ENCODE measurements at regions not wholly inside any gene's neighbourhood (a gene's known extent, or its start where the extent isn't known, plus 50 kb on each side); places are given as distances from the start of the nearest gene placed in this dataset.

- DNase-seq (ENCODE audit: insufficient read length, low spot score, missing footprints): peak; percentile 80
- H3K36me3 ChIP-seq (ENCODE audit: insufficient read depth, low read length): no peaks in the 10 kb centered on the region
- no peaks in the 10 kb centered on the region for H3K9me3 ChIP-seq (ENCODE audit: low read depth, low read length)
- H2AFZ ChIP-seq (ENCODE audit: low read length): no peak overlapping the region
- H3K27me3 ChIP-seq (ENCODE audit: insufficient read depth, low read length): no peaks in the 10 kb centered on the region
- H4K20me1 ChIP-seq (ENCODE audit: insufficient read depth, low read length): no peaks in the 10 kb centered on the region
- TF ChIP-seq CTCF (IDR thresholded peaks at IDR 0.05; ENCODE audit: extremely low read depth, low read depth, low read length): no peak
- no peak overlapping the region for H3K4me2 ChIP-seq (ENCODE audit: insufficient read depth, low read length)
- H3K79me2 ChIP-seq (ENCODE audit: insufficient read depth, low read length): no peaks in the 10 kb centered on the region
- H3K4me3 ChIP-seq (ENCODE audit: insufficient read depth, low read length): no peak overlapping the region
- peaks cover 9% of the 10 kb centered on the region for H3K4me1 ChIP-seq (ENCODE audit: insufficient read depth, low read length)
- peak overlapping the region; percentile 60 for H3K27ac ChIP-seq (ENCODE audit: low read depth, low read length)
These were observed 94.7 kb upstream of the NEIL3 start for GRCh38 chr4:177214935-177215334.

- H2AFZ ChIP-seq (ENCODE audit: low read length): no peak overlapping the region
- no peaks in the 10 kb centered on the region for H3K9me3 ChIP-seq (ENCODE audit: low read depth, low read length)
- H3K4me3 ChIP-seq (ENCODE audit: insufficient read depth, low read length): no peak overlapping the region
- H3K4me2 ChIP-seq (ENCODE audit: insufficient read depth, low read length): no peak overlapping the region
- no peaks in the 10 kb centered on the region for H3K79me2 ChIP-seq (ENCODE audit: insufficient read depth, low read length)
- H3K4me1 ChIP-seq (ENCODE audit: insufficient read depth, low read length): peaks cover 4% of the 10 kb centered on the region
- H4K20me1 ChIP-seq (ENCODE audit: insufficient read depth, low read length): no peaks in the 10 kb centered on the region
- H3K27ac ChIP-seq (ENCODE audit: low read depth, low read length): no peak overlapping the region
- H3K27me3 ChIP-seq (ENCODE audit: insufficient read depth, low read length): no peaks in the 10 kb centered on the region
- DNase-seq (ENCODE audit: insufficient read length, low spot score, missing footprints): no peak
- no peaks in the 10 kb centered on the region for H3K36me3 ChIP-seq (ENCODE audit: insufficient read depth, low read length)
- TF ChIP-seq CTCF (IDR thresholded peaks at IDR 0.05; ENCODE audit: extremely low read depth, low read depth, low read length): no peak
These were observed 89.3 kb upstream of the NEIL3 start for GRCh38 chr4:177220376-177220775.

- Histone ChIP-seq H4K20me1 (ENCODE audit: insufficient read depth, low read length) (no peaks in the 10 kb centered on the region), H3K4me3 (ENCODE audit: insufficient read depth, low read length) (no peak overlapping the region), H2AFZ (ENCODE audit: low read length) (peak overlapping the region; percentile 10), H3K36me3 (ENCODE audit: insufficient read depth, low read length) (no peaks in the 10 kb centered on the region), H3K4me1 (ENCODE audit: insufficient read depth, low read length) (no peaks in the 10 kb centered on the region), H3K9me3 (ENCODE audit: low read depth, low read length) (no peaks in the 10 kb centered on the region), H3K4me2 (ENCODE audit: insufficient read depth, low read length) (no peak overlapping the region), H3K27me3 (ENCODE audit: insufficient read depth, low read length) (no peaks in the 10 kb centered on the region), H3K27ac (ENCODE audit: low read depth, low read length) (no peak overlapping the region), H3K79me2 (ENCODE audit: insufficient read depth, low read length) (no peaks in the 10 kb centered on the region)
- TF ChIP-seq CTCF (IDR thresholded peaks at IDR 0.05; ENCODE audit: extremely low read depth, low read depth, low read length): no peak
- DNase-seq (ENCODE audit: insufficient read length, low spot score, missing footprints): no peak
These were observed 86.9 kb upstream of the NEIL3 start for GRCh38 chr4:177222781-177223180.

- Histone ChIP-seq H2AFZ (ENCODE audit: low read length) (peak overlapping the region; percentile 21), H3K36me3 (ENCODE audit: insufficient read depth, low read length) (no peaks in the 10 kb centered on the region), H3K27me3 (ENCODE audit: insufficient read depth, low read length) (no peaks in the 10 kb centered on the region), H4K20me1 (ENCODE audit: insufficient read depth, low read length) (no peaks in the 10 kb centered on the region), H3K4me3 (ENCODE audit: insufficient read depth, low read length) (no peak overlapping the region), H3K4me1 (ENCODE audit: insufficient read depth, low read length) (peaks cover 19% of the 10 kb centered on the region), H3K27ac (ENCODE audit: low read depth, low read length) (no peak overlapping the region), H3K9me3 (ENCODE audit: low read depth, low read length) (no peaks in the 10 kb centered on the region), H3K4me2 (ENCODE audit: insufficient read depth, low read length) (no peak overlapping the region), H3K79me2 (ENCODE audit: insufficient read depth, low read length) (no peaks in the 10 kb centered on the region)
- no peak for DNase-seq (ENCODE audit: insufficient read length, low spot score, missing footprints)
- TF ChIP-seq CTCF (IDR thresholded peaks at IDR 0.05; ENCODE audit: extremely low read depth, low read depth, low read length): no peak
These were observed 84.1 kb upstream of the NEIL3 start for GRCh38 chr4:177225605-177226004.
